Esophagus squamous epithelium (tissue), 5 donors: ENCODE measurements at regions not wholly inside any gene's neighbourhood (a gene's known extent, or its start where the extent isn't known, plus 50 kb on each side); places are given as distances from the start of the nearest gene placed in this dataset.
A peak's percentile ranks its signal among the peaks of the same experiment; 100 is the strongest.

Source experiments
- DNase-seq: peaks from one replicate; lab custom pipeline; 2025; lab: John Stamatoyannopoulos, UW
- H3K27ac ChIP-seq, 4 donors: fragments of 200-600 bp; sonication (generic); one replicate each; pipeline ENCODE4 v1.5.1; 2016 to 2019; ENCODE audit warnings: mild to moderate bottlenecking in 1 of 4
- H3K27me3 ChIP-seq, 4 donors: fragments of 200-600 bp; sonication (generic); 1 replicate in 3 of 4; 2 replicates in 1 of 4; pipeline versions ENCODE4 v1.5.1 to v1.6.0; 2017 to 2021; ENCODE audit warnings: antibody characterized with exemption in 1 of 4
- H3K36me3 ChIP-seq, 3 donors: fragments of 200-600 bp; sonication (generic); one replicate each; pipeline ENCODE4 v1.5.1; 2016 to 2019
- H3K4me1 ChIP-seq, 3 donors: fragments of 200-600 bp; sonication (generic); one replicate each; pipeline ENCODE4 v1.5.1; 2017 to 2019
- H3K4me3 ChIP-seq, 4 donors: fragments of 200-600 bp; sonication (generic); 1 replicate in 3 of 4; 2 replicates in 1 of 4; pipeline ENCODE4 v1.5.1; 2016 to 2019; ENCODE audit warnings: mild to moderate bottlenecking in 2 of 4, moderate library complexity in 1 of 4
- H3K9me3 ChIP-seq, 3 donors: fragments of 200-600 bp; sonication (generic); one replicate each; pipeline ENCODE4 v1.5.1; 2016 to 2019
- POLR2A ChIP-seq, 4 donors: fragments of 450-650 bp; IDR thresholded peaks; one replicate each; pipeline ENCODE4 v1.6.1; 2017; ENCODE audit warnings: antibody characterized with exemption in 4 of 4, mild to moderate bottlenecking in 4 of 4, moderate library complexity in 3 of 4
- WGBS, 2 donors: methylation state at CpG; one replicate each; pipeline ENCODE4 v1.1.5; 2018; 5-methylcytosine and 5-hydroxymethylcytosine counted together
- intact Hi-C: fragments of 100-400 bp; cut with DNase I; formaldehyde crosslinking; loops from one replicate; pipeline ENCODE4 v1.15.0; 2022
- TF ChIP-seq, protein P1 (sequence below), 6 experiments: fragments of 450-650 bp in 4 of 6; fragments of 200-600 bp in 2 of 6; sonication (generic) in 2 of 6; IDR thresholded peaks; one replicate each; pipeline ENCODE4 v1.5.1; 2016 to 2019; ENCODE audit warnings: antibody characterized with exemption in 6 of 6, mild to moderate bottlenecking in 4 of 6, moderate library complexity in 4 of 6
- donor health status: DM: yes; HTN: yes; CAD: no.

DNA sequence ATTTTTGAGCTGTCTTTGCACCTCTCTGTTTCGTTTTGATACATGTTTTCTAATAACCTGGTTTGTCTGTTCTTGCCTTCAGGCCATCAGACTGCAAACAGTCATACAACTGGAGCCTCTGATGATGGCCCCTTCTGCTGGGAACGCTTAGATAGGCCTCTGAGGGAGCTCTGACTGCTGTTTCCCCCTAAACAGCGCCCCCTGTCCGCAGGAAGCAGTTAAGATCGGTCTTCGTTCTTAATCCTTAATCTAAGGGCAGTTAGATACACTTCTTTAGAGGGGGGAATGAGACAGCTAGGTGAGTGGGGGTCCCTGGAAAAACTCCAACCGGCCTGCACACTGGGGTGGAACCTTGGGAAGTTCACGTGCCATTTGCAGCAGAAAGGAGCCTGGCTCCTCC is 1338.8 kb upstream of the SEL1L start:
- Histone ChIP-seq H3K36me3 (no peaks in the 10 kb centered on the region), H3K9me3 (no peaks in the 10 kb centered on the region), H3K27ac (no peak overlapping the region), H3K27me3 (no peaks in the 10 kb centered on the region), H3K4me3 (no peak overlapping the region), H3K4me1 (no peaks in the 10 kb centered on the region)
- intact Hi-C loops: no loop called here
- TF ChIP-seq, protein P1, sequence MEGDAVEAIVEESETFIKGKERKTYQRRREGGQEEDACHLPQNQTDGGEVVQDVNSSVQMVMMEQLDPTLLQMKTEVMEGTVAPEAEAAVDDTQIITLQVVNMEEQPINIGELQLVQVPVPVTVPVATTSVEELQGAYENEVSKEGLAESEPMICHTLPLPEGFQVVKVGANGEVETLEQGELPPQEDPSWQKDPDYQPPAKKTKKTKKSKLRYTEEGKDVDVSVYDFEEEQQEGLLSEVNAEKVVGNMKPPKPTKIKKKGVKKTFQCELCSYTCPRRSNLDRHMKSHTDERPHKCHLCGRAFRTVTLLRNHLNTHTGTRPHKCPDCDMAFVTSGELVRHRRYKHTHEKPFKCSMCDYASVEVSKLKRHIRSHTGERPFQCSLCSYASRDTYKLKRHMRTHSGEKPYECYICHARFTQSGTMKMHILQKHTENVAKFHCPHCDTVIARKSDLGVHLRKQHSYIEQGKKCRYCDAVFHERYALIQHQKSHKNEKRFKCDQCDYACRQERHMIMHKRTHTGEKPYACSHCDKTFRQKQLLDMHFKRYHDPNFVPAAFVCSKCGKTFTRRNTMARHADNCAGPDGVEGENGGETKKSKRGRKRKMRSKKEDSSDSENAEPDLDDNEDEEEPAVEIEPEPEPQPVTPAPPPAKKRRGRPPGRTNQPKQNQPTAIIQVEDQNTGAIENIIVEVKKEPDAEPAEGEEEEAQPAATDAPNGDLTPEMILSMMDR (IDR thresholded peaks at IDR 0.05): no peak
- TF ChIP-seq POLR2A (IDR thresholded peaks at IDR 0.05): no peak
- no peak for DNase-seq
- WGBS, 2 donors: 57 to 58% methylated on average over 2 to 6 of the region's 8 CpGs

DNA sequence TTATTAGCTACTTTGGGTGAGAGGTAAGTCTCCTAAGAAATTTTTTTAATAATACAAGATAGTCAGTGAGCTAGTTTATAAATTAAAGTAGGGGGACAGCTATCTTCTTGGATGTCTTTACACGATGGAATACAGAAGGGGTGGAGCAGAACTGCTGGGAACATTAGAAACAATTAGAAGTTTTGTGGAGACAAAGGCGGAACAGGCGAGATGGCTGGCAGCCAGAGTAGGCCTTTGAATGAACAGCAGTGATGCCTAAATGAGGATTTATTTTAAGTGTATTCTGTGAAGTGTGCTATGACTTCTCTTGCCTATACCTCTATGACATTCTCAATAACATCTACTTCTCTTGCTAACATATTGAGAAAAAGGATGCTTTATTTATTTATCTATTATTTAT is 1345.3 kb upstream of the SEL1L start:
- Histone ChIP-seq H3K9me3 (no peaks in the 10 kb centered on the region), H3K36me3 (no peaks in the 10 kb centered on the region), H3K4me1 (peaks cover 0 to 24% (median 9%) of the 10 kb centered on the region in 3 donors), H3K27ac (peak overlapping the region in 3 of 4 donors; percentile 8 to 59 (median 29)), H3K27me3 (no peaks in the 10 kb centered on the region), H3K4me3 (no peak overlapping the region)
- WGBS, 2 donors: 40 to 69% methylated on average over 3 of the region's 3 CpGs
- TF ChIP-seq POLR2A (IDR thresholded peaks at IDR 0.05): no peak
- TF ChIP-seq, protein P1 (IDR thresholded peaks at IDR 0.05): no peak
- intact Hi-C loops: no loop called here
- no peak for DNase-seq

DNA sequence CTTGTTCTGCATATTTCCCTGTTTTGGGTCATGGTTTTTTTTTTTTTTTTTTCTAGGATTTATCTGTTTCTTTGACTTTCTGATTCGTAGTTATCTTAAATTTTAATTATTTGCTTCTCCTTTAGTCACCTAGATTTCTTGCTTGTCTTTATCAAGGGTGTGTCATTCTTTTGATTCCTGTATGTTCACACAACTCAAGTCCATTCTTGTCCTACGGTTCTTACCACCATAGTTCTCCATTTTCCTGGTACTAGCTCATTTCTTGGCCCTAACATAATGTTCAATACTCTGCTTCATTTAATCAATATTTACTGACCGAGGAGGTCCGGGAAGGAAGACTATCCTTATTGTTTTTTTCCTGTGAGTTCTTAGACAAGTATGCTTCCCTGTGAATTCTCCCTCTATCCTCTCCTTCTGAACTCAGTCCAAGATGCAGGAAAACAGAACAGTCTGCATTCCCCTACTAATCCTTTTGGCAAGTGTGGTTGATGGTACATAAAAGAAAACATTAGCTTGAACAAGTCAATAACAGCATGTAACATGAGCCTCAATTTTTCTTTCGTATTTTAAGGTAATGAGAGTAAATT is 1346.4 kb upstream of the SEL1L start:
- Histone ChIP-seq H3K4me3 (no peak overlapping the region), H3K27me3 (no peaks in the 10 kb centered on the region), H3K4me1 (peaks cover 0 to 24% (median 9%) of the 10 kb centered on the region in 3 donors), H3K9me3 (no peaks in the 10 kb centered on the region), H3K27ac (peak overlapping the region in 3 of 4 donors; percentile 29 to 59 (median 45)), H3K36me3 (no peaks in the 10 kb centered on the region)
- no peak for DNase-seq
- no peak for TF ChIP-seq POLR2A (IDR thresholded peaks at IDR 0.05)
- TF ChIP-seq, protein P1 (IDR thresholded peaks at IDR 0.05): no peak
- intact Hi-C loops: no loop called here
- 25 to 28% methylated on average over 5 of the region's 5 CpGs for WGBS, 2 donors

DNA sequence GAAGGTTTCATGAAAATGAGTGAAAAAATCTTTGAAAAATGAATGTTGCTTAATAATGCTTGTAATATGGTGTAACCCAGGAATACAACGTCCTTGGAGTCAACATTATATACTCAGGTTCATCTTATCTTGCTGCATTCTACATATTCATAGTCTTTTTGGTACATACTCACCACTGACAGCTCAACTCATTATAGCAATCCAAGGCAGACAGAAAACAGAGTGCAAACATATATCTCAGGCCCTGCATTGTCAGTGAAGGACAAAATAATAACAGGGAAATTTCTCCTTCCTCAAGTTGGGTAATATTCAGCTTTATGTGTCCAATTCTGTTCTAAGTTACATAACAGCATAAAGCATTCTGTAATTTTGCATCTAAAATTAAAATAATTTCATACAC is 1353.0 kb upstream of the SEL1L start:
- no peak for DNase-seq
- no peaks in the 10 kb centered on the region for H3K4me1 ChIP-seq
- intact Hi-C loops: no loop called here
- no peaks in the 10 kb centered on the region for H3K36me3 ChIP-seq
- 71 to 74% methylated on average over 1 of the region's 1 CpG for WGBS, 2 donors
- TF ChIP-seq, protein P1 (IDR thresholded peaks at IDR 0.05): no peak
- TF ChIP-seq POLR2A (IDR thresholded peaks at IDR 0.05): no peak
- no peak overlapping the region for H3K27ac ChIP-seq
- H3K9me3 ChIP-seq: no peaks in the 10 kb centered on the region
- H3K27me3 ChIP-seq: no peaks in the 10 kb centered on the region
- no peak overlapping the region for H3K4me3 ChIP-seq

DNA sequence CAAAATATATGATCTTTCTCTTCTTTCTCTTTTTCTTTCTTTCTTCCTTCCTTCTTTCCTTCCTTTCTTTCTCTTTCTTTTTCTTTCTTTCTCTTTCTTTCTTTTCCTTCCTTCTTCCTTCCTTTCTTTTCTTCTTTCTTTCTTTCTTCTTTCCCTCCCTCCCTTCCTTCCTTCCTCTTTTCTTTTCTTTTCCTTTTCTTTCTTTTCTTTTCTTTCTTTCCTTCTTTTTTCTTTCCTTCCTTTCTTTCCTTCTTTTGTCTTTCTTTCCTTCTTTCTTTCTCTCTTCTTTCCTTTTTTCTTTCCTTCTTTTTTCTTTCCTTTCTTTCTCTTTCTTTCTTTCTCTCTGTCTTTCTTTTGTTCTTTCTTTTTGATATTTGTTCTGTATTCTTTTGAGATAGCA is 1356.0 kb upstream of the SEL1L start:
- Histone ChIP-seq H3K4me3 (no peak overlapping the region), H3K9me3 (no peaks in the 10 kb centered on the region), H3K27me3 (no peaks in the 10 kb centered on the region), H3K27ac (no peak overlapping the region), H3K4me1 (no peaks in the 10 kb centered on the region), H3K36me3 (no peaks in the 10 kb centered on the region)
- intact Hi-C loops: no loop called here
- no peak for DNase-seq
- TF ChIP-seq, protein P1 (IDR thresholded peaks at IDR 0.05): no peak
- TF ChIP-seq POLR2A (IDR thresholded peaks at IDR 0.05): no peak
